ENCODE measurements at regions not wholly inside any gene's neighbourhood (a gene's known extent, or its start where the extent isn't known, plus 50 kb on each side); places are given as distances from the start of the nearest gene placed in this dataset.

GRCh38 chr21:25103500-25104207 is 503.6 kb downstream of the MRPL39 start:
- Mint-ChIP-seq H3K4me3 (ENCODE audit: low read depth, unreplicated experiment) (no peak overlapping the region), H3K9me3 (ENCODE audit: low read depth, unreplicated experiment) (peaks cover 11% of the 10 kb centered on the region), H3K4me1 (ENCODE audit: low read depth, unreplicated experiment) (no peaks in the 10 kb centered on the region), H3K27me3 (ENCODE audit: unreplicated experiment) (no peaks in the 10 kb centered on the region), H3K36me3 (ENCODE audit: insufficient read depth, unreplicated experiment) (no peaks in the 10 kb centered on the region), H3K27ac (ENCODE audit: unreplicated experiment) (no peak overlapping the region)
- DNase-seq = no peak
- intact Hi-C loops (cut with micrococcal nuclease; ENCODE audit: unreplicated experiment) = no loop called here
- CTCF ChIA-PET = no interaction called here
- BruUV-seq (replicated peaks) = no TSS peak
- no peak for TF ChIP-seq CTCF (IDR thresholded peaks at IDR 0.05; ENCODE audit: unreplicated experiment)

DNA sequence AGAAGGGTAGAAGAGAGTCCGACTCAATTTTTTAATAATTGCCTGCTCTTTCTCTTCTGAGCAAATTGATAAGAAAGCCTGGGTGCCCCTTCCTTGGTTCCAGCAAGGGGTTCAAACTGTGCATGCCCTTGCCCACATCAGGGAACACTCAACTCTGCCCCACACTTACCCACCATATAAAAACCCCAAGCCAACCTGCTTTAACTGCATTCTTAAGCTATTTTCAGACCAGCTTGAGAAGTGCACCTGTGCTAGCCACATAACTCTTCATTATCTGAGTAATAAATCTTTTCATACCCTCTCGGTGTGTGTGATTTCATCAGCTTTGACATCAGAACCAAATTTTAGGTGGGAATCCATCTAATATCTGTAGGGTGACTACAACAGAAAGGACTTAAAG is 509.6 kb downstream of the MRPL39 start:
- Mint-ChIP-seq H3K4me1 (ENCODE audit: low read depth, unreplicated experiment) (no peaks in the 10 kb centered on the region), H3K27ac (ENCODE audit: unreplicated experiment) (no peak overlapping the region), H3K27me3 (ENCODE audit: unreplicated experiment) (no peaks in the 10 kb centered on the region), H3K9me3 (ENCODE audit: low read depth, unreplicated experiment) (peaks cover 6% of the 10 kb centered on the region), H3K4me3 (ENCODE audit: low read depth, unreplicated experiment) (no peak overlapping the region), H3K36me3 (ENCODE audit: insufficient read depth, unreplicated experiment) (no peaks in the 10 kb centered on the region)
- intact Hi-C loops (cut with micrococcal nuclease; ENCODE audit: unreplicated experiment) = no loop called here
- BruUV-seq (replicated peaks) = no TSS peak
- no peak for DNase-seq
- CTCF ChIA-PET = no interaction called here
- no peak for TF ChIP-seq CTCF (IDR thresholded peaks at IDR 0.05; ENCODE audit: unreplicated experiment)

- no peak for DNase-seq
- Mint-ChIP-seq H3K27ac (ENCODE audit: unreplicated experiment) (no peak overlapping the region), H3K27me3 (ENCODE audit: unreplicated experiment) (no peaks in the 10 kb centered on the region), H3K9me3 (ENCODE audit: low read depth, unreplicated experiment) (peaks cover 5% of the 10 kb centered on the region), H3K4me1 (ENCODE audit: low read depth, unreplicated experiment) (no peaks in the 10 kb centered on the region), H3K4me3 (ENCODE audit: low read depth, unreplicated experiment) (no peak overlapping the region), H3K36me3 (ENCODE audit: insufficient read depth, unreplicated experiment) (no peaks in the 10 kb centered on the region)
- no peak for TF ChIP-seq CTCF (IDR thresholded peaks at IDR 0.05; ENCODE audit: unreplicated experiment)
- CTCF ChIA-PET = no interaction called here
- BruUV-seq (replicated peaks) = no TSS peak
- intact Hi-C loops (cut with micrococcal nuclease; ENCODE audit: unreplicated experiment) = no loop called here
Measured at GRCh38 chr21:25094695-25095094, 512.6 kb downstream of the MRPL39 start.

GRCh38 chr21:25092441-25093011 is 514.8 kb downstream of the MRPL39 start:
- H3K4me1 Mint-ChIP-seq (ENCODE audit: low read depth, unreplicated experiment) = no peaks in the 10 kb centered on the region
- H3K27ac Mint-ChIP-seq (ENCODE audit: unreplicated experiment) = no peak overlapping the region
- no peak overlapping the region for H3K4me3 Mint-ChIP-seq (ENCODE audit: low read depth, unreplicated experiment)
- no peaks in the 10 kb centered on the region for H3K27me3 Mint-ChIP-seq (ENCODE audit: unreplicated experiment)
- H3K9me3 Mint-ChIP-seq (ENCODE audit: low read depth, unreplicated experiment) = peaks cover 6% of the 10 kb centered on the region
- CTCF ChIA-PET = no interaction called here
- intact Hi-C loops (cut with micrococcal nuclease; ENCODE audit: unreplicated experiment) = no loop called here
- H3K36me3 Mint-ChIP-seq (ENCODE audit: insufficient read depth, unreplicated experiment) = no peaks in the 10 kb centered on the region
- TF ChIP-seq CTCF (IDR thresholded peaks at IDR 0.05; ENCODE audit: unreplicated experiment) = no peak
- DNase-seq = no peak
- no TSS peak for BruUV-seq (replicated peaks)

Measured in Calu3 (cell line).